ENCODE measurements at regions not wholly inside any gene's neighbourhood (a gene's known extent, or its start where the extent isn't known, plus 50 kb on each side); places are given as distances from the start of the nearest gene placed in this dataset.

DNA sequence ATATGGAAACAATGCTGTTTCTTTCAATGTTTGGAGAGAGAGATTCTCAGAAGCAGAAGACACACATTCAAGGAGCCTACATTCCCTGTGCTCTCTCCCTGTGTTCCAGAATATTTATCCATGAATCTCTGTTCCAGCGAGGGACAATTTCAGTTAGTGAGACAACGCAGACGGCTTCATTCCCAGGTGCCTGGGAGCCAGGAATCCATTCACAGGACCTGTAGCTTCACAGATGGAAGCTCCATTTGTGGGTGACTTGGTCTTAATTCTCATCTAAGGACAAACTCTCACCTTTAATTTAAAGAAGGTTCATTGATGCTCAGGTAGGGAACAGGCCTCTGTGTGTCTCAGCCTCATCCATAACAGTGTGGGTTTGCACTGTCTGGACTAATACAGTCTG is 1156.6 kb downstream of the RPIA start:
- TF ChIP-seq, protein P1, sequence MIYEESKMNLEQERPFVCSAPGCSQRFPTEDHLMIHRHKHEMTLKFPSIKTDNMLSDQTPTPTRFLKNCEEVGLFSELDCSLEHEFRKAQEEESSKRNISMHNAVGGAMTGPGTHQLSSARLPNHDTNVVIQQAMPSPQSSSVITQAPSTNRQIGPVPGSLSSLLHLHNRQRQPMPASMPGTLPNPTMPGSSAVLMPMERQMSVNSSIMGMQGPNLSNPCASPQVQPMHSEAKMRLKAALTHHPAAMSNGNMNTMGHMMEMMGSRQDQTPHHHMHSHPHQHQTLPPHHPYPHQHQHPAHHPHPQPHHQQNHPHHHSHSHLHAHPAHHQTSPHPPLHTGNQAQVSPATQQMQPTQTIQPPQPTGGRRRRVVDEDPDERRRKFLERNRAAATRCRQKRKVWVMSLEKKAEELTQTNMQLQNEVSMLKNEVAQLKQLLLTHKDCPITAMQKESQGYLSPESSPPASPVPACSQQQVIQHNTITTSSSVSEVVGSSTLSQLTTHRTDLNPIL (CRISPR knock-in tag; IDR thresholded peaks at IDR 0.05; ENCODE audit: low read depth) = no peak
- TF ChIP-seq SNAI2 (CRISPR knock-in tag; IDR thresholded peaks at IDR 0.05) = no peak
- no peak for TF ChIP-seq GLIS3 (CRISPR knock-in tag; IDR thresholded peaks at IDR 0.05)
- no peak for TF ChIP-seq ESRRG (CRISPR knock-in tag; IDR thresholded peaks at IDR 0.05)
- TF ChIP-seq BACH2 (CRISPR knock-in tag; IDR thresholded peaks at IDR 0.05; ENCODE audit: borderline replicate concordance) = no peak
- TF ChIP-seq ZNF70 (CRISPR knock-in tag; IDR thresholded peaks at IDR 0.05) = no peak
- no peak for TF ChIP-seq PPARA (CRISPR knock-in tag; IDR thresholded peaks at IDR 0.05; ENCODE audit: borderline replicate concordance)
- TF ChIP-seq CSDC2 (CRISPR knock-in tag; IDR thresholded peaks at IDR 0.05) = no peak
- TF ChIP-seq, protein P2, sequence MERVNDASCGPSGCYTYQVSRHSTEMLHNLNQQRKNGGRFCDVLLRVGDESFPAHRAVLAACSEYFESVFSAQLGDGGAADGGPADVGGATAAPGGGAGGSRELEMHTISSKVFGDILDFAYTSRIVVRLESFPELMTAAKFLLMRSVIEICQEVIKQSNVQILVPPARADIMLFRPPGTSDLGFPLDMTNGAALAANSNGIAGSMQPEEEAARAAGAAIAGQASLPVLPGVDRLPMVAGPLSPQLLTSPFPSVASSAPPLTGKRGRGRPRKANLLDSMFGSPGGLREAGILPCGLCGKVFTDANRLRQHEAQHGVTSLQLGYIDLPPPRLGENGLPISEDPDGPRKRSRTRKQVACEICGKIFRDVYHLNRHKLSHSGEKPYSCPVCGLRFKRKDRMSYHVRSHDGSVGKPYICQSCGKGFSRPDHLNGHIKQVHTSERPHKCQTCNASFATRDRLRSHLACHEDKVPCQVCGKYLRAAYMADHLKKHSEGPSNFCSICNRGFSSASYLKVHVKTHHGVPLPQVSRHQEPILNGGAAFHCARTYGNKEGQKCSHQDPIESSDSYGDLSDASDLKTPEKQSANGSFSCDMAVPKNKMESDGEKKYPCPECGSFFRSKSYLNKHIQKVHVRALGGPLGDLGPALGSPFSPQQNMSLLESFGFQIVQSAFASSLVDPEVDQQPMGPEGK (CRISPR knock-in tag; IDR thresholded peaks at IDR 0.05; ENCODE audit: borderline replicate concordance) = no peak
- TF ChIP-seq, protein P3, sequence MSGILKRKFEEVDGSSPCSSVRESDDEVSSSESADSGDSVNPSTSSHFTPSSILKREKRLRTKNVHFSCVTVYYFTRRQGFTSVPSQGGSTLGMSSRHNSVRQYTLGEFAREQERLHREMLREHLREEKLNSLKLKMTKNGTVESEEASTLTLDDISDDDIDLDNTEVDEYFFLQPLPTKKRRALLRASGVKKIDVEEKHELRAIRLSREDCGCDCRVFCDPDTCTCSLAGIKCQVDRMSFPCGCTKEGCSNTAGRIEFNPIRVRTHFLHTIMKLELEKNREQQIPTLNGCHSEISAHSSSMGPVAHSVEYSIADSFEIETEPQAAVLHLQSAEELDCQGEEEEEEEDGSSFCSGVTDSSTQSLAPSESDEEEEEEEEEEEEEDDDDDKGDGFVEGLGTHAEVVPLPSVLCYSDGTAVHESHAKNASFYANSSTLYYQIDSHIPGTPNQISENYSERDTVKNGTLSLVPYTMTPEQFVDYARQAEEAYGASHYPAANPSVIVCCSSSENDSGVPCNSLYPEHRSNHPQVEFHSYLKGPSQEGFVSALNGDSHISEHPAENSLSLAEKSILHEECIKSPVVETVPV (CRISPR knock-in tag; IDR thresholded peaks at IDR 0.05) = no peak
- no peak for TF ChIP-seq ZNF565 (CRISPR knock-in tag; conservative IDR thresholded peaks at IDR 0.05; ENCODE audit: low read depth)
- TF ChIP-seq ZC3H10 (CRISPR knock-in tag; IDR thresholded peaks at IDR 0.05) = no peak
- ATAC-seq = no peak

DNA sequence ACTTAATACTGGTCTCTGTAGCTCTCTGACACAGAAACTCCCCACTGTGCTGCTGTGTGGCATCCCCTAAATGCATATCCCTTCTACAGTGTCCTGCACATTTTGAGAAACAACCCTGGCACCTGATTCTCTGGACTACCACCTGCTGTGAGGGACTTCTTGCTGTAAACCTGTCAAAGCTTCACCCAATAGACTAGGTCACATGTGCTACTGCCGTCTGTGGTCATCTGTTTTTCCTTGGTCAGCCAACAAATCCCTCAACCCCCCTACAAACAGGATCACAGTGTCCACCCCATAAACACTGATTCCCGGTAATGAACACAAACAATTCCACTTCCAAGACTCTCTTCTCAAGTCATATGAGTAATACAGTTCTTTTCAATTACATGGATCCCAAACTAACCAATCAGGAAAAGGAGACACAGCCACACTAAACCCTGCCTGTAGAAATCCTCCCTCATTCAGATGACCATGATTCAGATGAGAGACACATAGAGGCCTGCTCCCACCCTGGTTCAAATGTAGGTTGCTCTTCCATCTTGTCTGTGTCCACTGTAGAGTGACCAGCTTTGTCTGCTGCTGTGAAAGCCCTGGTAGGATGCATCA is 1157.4 kb downstream of the RPIA start:
- ATAC-seq = no peak
- TF ChIP-seq CSDC2 (CRISPR knock-in tag; IDR thresholded peaks at IDR 0.05) = no peak
- no peak for TF ChIP-seq RARB (CRISPR knock-in tag; IDR thresholded peaks at IDR 0.05)
- TF ChIP-seq ZFP30 (CRISPR knock-in tag; IDR thresholded peaks at IDR 0.05) = no peak
- no peak for TF ChIP-seq OSR1 (CRISPR knock-in tag; IDR thresholded peaks at IDR 0.05)
- TF ChIP-seq GLIS3 (CRISPR knock-in tag; IDR thresholded peaks at IDR 0.05) = no peak
- TF ChIP-seq BACH2 (CRISPR knock-in tag; IDR thresholded peaks at IDR 0.05; ENCODE audit: borderline replicate concordance) = no peak
- no peak for TF ChIP-seq ESRRG (CRISPR knock-in tag; IDR thresholded peaks at IDR 0.05)
- TF ChIP-seq ARNTL (CRISPR knock-in tag; IDR thresholded peaks at IDR 0.05; ENCODE audit: borderline replicate concordance, low read depth) = no peak
- TF ChIP-seq ZC3H10 (CRISPR knock-in tag; IDR thresholded peaks at IDR 0.05) = no peak

DNA sequence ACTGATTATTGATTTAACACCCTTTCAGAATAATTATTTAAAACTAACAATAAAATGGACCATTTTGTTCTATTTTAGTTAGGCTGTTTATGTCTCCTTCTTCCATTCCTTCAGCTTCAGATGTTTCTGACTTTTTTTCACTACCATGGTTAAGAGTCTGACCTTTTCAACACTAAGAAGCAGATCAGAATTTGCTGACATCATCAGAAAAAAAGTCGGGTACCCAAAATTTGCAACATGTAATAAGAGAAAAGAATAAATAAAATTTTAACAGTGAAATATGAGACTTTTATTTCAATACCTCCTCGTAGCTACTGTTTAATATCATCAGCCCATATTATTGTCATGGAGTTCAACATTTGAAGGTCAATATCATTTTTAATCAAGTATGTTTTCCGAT is 1158.3 kb downstream of the RPIA start:
- TF ChIP-seq PPARA (CRISPR knock-in tag; IDR thresholded peaks at IDR 0.05; ENCODE audit: borderline replicate concordance) (no peak), ZNF70 (CRISPR knock-in tag; IDR thresholded peaks at IDR 0.05) (no peak), BACH2 (CRISPR knock-in tag; IDR thresholded peaks at IDR 0.05; ENCODE audit: borderline replicate concordance) (no peak), SNAI2 (CRISPR knock-in tag; IDR thresholded peaks at IDR 0.05) (no peak), CSDC2 (CRISPR knock-in tag; IDR thresholded peaks at IDR 0.05) (no peak), ZNF565 (CRISPR knock-in tag; conservative IDR thresholded peaks at IDR 0.05; ENCODE audit: low read depth) (no peak), ESRRG (CRISPR knock-in tag; IDR thresholded peaks at IDR 0.05) (no peak), TOX (CRISPR knock-in tag; IDR thresholded peaks at IDR 0.05; ENCODE audit: borderline replicate concordance) (no peak), ZFP3 (CRISPR knock-in tag; IDR thresholded peaks at IDR 0.05) (no peak), GLIS3 (CRISPR knock-in tag; IDR thresholded peaks at IDR 0.05) (no peak)
- TF ChIP-seq, protein P4, sequence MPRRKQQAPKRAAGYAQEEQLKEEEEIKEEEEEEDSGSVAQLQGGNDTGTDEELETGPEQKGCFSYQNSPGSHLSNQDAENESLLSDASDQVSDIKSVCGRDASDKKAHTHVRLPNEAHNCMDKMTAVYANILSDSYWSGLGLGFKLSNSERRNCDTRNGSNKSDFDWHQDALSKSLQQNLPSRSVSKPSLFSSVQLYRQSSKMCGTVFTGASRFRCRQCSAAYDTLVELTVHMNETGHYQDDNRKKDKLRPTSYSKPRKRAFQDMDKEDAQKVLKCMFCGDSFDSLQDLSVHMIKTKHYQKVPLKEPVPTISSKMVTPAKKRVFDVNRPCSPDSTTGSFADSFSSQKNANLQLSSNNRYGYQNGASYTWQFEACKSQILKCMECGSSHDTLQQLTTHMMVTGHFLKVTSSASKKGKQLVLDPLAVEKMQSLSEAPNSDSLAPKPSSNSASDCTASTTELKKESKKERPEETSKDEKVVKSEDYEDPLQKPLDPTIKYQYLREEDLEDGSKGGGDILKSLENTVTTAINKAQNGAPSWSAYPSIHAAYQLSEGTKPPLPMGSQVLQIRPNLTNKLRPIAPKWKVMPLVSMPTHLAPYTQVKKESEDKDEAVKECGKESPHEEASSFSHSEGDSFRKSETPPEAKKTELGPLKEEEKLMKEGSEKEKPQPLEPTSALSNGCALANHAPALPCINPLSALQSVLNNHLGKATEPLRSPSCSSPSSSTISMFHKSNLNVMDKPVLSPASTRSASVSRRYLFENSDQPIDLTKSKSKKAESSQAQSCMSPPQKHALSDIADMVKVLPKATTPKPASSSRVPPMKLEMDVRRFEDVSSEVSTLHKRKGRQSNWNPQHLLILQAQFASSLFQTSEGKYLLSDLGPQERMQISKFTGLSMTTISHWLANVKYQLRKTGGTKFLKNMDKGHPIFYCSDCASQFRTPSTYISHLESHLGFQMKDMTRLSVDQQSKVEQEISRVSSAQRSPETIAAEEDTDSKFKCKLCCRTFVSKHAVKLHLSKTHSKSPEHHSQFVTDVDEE (CRISPR knock-in tag; IDR thresholded peaks at IDR 0.05) = no peak
- TF ChIP-seq, protein P5, sequence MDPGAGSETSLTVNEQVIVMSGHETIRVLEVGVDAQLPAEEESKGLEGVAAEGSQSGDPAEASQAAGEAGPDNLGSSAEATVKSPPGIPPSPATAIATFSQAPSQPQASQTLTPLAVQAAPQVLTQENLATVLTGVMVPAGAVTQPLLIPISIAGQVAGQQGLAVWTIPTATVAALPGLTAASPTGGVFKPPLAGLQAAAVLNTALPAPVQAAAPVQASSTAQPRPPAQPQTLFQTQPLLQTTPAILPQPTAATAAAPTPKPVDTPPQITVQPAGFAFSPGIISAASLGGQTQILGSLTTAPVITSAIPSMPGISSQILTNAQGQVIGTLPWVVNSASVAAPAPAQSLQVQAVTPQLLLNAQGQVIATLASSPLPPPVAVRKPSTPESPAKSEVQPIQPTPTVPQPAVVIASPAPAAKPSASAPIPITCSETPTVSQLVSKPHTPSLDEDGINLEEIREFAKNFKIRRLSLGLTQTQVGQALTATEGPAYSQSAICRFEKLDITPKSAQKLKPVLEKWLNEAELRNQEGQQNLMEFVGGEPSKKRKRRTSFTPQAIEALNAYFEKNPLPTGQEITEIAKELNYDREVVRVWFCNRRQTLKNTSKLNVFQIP (CRISPR knock-in tag; IDR thresholded peaks at IDR 0.05; ENCODE audit: borderline replicate concordance, low read depth) = no peak
- TF ChIP-seq, protein P1 (CRISPR knock-in tag; IDR thresholded peaks at IDR 0.05; ENCODE audit: low read depth) = no peak
- no peak for ATAC-seq
